PC-9 (cell line): ENCODE measurements at regions not wholly inside any gene's neighbourhood (a gene's known extent, or its start where the extent isn't known, plus 50 kb on each side); places are given as distances from the start of the nearest gene placed in this dataset.

Experiments
- BruUV-seq: library from RNA; stranded (reverse); fragments of 400-500 nt; replicated peaks from 2 replicates; lab custom pipeline; 2021; lab: Mats Ljungman, UMichigan
- CTCF ChIA-PET: fragments of 300-600 bp; sonication (Branson Sonifier 250); formaldehyde crosslinking; loops from one replicate; lab custom pipeline; 2022; ENCODE audit warnings: antibody characterized with exemption; lab: Charles Lee
- POLR2A ChIA-PET: fragments of 300-600 bp; sonication (Branson Sonifier 250); formaldehyde crosslinking; loops from one replicate; lab custom pipeline; 2022; ENCODE audit warnings: antibody characterized with exemption; ENCODE audit not compliant: unreplicated experiment; lab: Charles Lee
- DNase-seq, 2 experiments: peaks; one replicate each; pipeline versions ENCODE4 v3.0.0 to v3.0.0-alpha.2; 2015 to 2022; ENCODE audit warnings: mixed read lengths in 1 of 2
- H2AFZ ChIP-seq: fragments of 200-600 bp; sonication (generic); 2 replicates; pipeline ENCODE4 v1.8.1; 2017; ENCODE audit warnings: antibody characterized with exemption
- H3F3A ChIP-seq: fragments of 200-600 bp; sonication (generic); 2 replicates; pipeline ENCODE4 v1.8.1; 2017; ENCODE audit warnings: antibody characterized with exemption, mild to moderate bottlenecking, low read depth; ENCODE audit not compliant: insufficient read depth
- H3K27ac ChIP-seq: fragments of 200-600 bp; sonication (generic); 2 replicates; pipeline ENCODE4 v1.6.1; 2016; ENCODE audit warnings: mixed run types
- H3K27me3 ChIP-seq: fragments of 200-600 bp; sonication (generic); 2 replicates; pipeline ENCODE4 v1.6.1; 2016; ENCODE audit warnings: low read depth, mixed run types; ENCODE audit not compliant: insufficient read depth
- H3K36me3 ChIP-seq: fragments of 200-600 bp; sonication (generic); 2 replicates; pipeline ENCODE4 v1.6.1; 2016; ENCODE audit warnings: low read depth, mixed run types
- H3K4me1 ChIP-seq: fragments of 200-600 bp; sonication (generic); replicated peaks from 2 replicates; pipeline ENCODE4 v1.6.1; 2016; ENCODE audit warnings: mixed run types; ENCODE audit not compliant: insufficient read depth
- H3K4me2 ChIP-seq: fragments of 200-600 bp; sonication (generic); 2 replicates; pipeline ENCODE4 v1.6.1; 2017; ENCODE audit warnings: mixed run types
- H3K4me3 ChIP-seq: fragments of 200-600 bp; sonication (generic); 2 replicates; pipeline ENCODE4 v1.6.1; 2016; ENCODE audit warnings: mixed run types
- H3K79me2 ChIP-seq: fragments of 200-600 bp; sonication (generic); 2 replicates; pipeline ENCODE4 v1.6.1; 2017; ENCODE audit warnings: low read depth, mixed run types
- H3K9me2 ChIP-seq: fragments of 200-600 bp; sonication (generic); 2 replicates; pipeline ENCODE4 v1.8.1; 2017; ENCODE audit warnings: mild to moderate bottlenecking; ENCODE audit not compliant: insufficient read depth
- H3K9me3 ChIP-seq: fragments of 200-600 bp; sonication (generic); 2 replicates; pipeline ENCODE4 v1.8.1; 2016; ENCODE audit warnings: low read depth; ENCODE audit not compliant: insufficient read depth
- H4K20me1 ChIP-seq: fragments of 200-600 bp; sonication (generic); 2 replicates; pipeline ENCODE4 v1.8.1; 2017; ENCODE audit not compliant: insufficient read depth
- EZH2 ChIP-seq: fragments of 200-600 bp; sonication (generic); IDR thresholded peaks from 2 replicates; pipeline ENCODE4 v1.8.0; 2017; ENCODE audit warnings: antibody characterized with exemption, low read depth
- intact Hi-C: fragments of 100-400 bp; cut with micrococcal nuclease; formaldehyde crosslinking; loops from one replicate; pipeline ENCODE4 v1.10.0; 2022; ENCODE audit not compliant: unreplicated experiment
- TF ChIP-seq, protein P1 (sequence below): fragments of 200-600 bp; sonication (generic); conservative IDR thresholded peaks from 2 replicates; pipeline ENCODE4 v1.6.1; 2017; ENCODE audit warnings: mixed run types, antibody characterized with exemption, mild to moderate bottlenecking, moderate library complexity

DNA sequence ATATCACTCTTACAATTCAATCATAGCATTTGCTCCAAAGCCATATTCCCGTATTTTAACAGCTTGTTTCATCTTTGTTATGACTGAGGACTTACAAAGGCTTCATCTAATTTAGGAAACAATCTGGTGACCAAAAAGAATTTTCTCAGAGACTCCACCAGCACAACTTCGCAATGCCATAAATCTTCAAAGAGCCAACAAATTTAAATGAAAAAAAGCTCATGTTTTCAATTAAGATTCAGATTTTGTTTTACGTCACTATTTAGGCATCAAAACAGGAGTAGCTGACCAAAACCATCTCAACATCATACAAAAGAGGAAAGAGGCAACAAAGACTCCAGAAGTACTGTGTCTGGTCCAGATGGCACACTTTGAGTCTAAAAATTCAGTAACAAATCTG, 373.3 kb downstream of the TTLL7 start:
- POLR2A ChIA-PET: no interaction called here
- no peaks in the 10 kb centered on the region for H3K9me3 ChIP-seq
- no peak for TF ChIP-seq EZH2

DNA sequence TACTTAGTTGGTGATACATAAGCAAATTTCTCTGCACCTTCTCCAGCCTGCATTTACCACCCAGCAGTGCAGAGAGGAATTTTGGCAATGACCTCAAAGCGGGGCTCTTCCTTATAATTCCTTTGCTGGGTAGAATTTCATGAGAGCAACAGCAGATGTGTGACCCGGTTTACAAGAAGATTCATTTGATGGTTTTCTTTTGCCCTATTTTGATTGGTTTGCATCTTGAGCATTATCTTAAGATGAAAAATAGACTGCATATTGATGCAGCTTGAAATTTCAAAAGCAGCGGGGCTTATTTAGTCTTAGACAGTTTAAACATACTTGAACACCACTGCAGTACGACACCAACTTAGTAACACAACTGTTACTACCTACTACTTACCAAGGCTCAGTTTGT, 378.9 kb downstream of the TTLL7 start:
- Histone ChIP-seq H3K27me3 (no peaks in the 10 kb centered on the region), H3K4me2 (no peak overlapping the region), H3K4me1 (no peaks in the 10 kb centered on the region), H3K4me3 (no peak overlapping the region), H3K36me3 (no peaks in the 10 kb centered on the region), H3K9me3 (no peaks in the 10 kb centered on the region), H2AFZ (no peak overlapping the region), H4K20me1 (no peaks in the 10 kb centered on the region), H3K9me2 (no peaks in the 10 kb centered on the region), H3K79me2 (no peaks in the 10 kb centered on the region), H3K27ac (no peak overlapping the region), H3F3A (no peaks in the 10 kb centered on the region)
- intact Hi-C loops: no loop called here
- no peak for TF ChIP-seq EZH2
- TF ChIP-seq, protein P1, sequence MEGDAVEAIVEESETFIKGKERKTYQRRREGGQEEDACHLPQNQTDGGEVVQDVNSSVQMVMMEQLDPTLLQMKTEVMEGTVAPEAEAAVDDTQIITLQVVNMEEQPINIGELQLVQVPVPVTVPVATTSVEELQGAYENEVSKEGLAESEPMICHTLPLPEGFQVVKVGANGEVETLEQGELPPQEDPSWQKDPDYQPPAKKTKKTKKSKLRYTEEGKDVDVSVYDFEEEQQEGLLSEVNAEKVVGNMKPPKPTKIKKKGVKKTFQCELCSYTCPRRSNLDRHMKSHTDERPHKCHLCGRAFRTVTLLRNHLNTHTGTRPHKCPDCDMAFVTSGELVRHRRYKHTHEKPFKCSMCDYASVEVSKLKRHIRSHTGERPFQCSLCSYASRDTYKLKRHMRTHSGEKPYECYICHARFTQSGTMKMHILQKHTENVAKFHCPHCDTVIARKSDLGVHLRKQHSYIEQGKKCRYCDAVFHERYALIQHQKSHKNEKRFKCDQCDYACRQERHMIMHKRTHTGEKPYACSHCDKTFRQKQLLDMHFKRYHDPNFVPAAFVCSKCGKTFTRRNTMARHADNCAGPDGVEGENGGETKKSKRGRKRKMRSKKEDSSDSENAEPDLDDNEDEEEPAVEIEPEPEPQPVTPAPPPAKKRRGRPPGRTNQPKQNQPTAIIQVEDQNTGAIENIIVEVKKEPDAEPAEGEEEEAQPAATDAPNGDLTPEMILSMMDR: no peak
- CTCF ChIA-PET: no interaction called here
- DNase-seq: no peak
- POLR2A ChIA-PET: no interaction called here
- no TSS peak for BruUV-seq

More for the DNA sequence above, 373.3 kb downstream of the TTLL7 start:
- Histone ChIP-seq H2AFZ (no peak overlapping the region), H3K27me3 (no peaks in the 10 kb centered on the region), H3K4me3 (no peak overlapping the region), H3K4me1 (no peaks in the 10 kb centered on the region), H4K20me1 (no peaks in the 10 kb centered on the region), H3K36me3 (no peaks in the 10 kb centered on the region), H3K79me2 (no peaks in the 10 kb centered on the region), H3K4me2 (no peak overlapping the region), H3K27ac (no peak overlapping the region), H3F3A (no peaks in the 10 kb centered on the region), H3K9me2 (no peaks in the 10 kb centered on the region)
- CTCF ChIA-PET: no interaction called here
- BruUV-seq: no TSS peak
- DNase-seq: no peak
- intact Hi-C loops: no loop called here

- Histone ChIP-seq H3K4me2 (no peak overlapping the region), H3K27me3 (no peaks in the 10 kb centered on the region), H2AFZ (no peak overlapping the region), H3K4me1 (no peaks in the 10 kb centered on the region), H3K9me3 (no peaks in the 10 kb centered on the region), H3K79me2 (no peaks in the 10 kb centered on the region), H3K9me2 (no peaks in the 10 kb centered on the region), H3K36me3 (no peaks in the 10 kb centered on the region), H3K4me3 (no peak overlapping the region), H4K20me1 (no peaks in the 10 kb centered on the region), H3F3A (no peaks in the 10 kb centered on the region), H3K27ac (no peak overlapping the region)
- DNase-seq: no peak
- POLR2A ChIA-PET: no interaction called here
- no TSS peak for BruUV-seq
- TF ChIP-seq, protein P1: no peak
- no peak for TF ChIP-seq EZH2
- intact Hi-C loops: no loop called here
- CTCF ChIA-PET: no interaction called here
Measured at GRCh38 chr1:83619170-83619896, 379.6 kb downstream of the TTLL7 start.
